ENCODE measurements at regions not wholly inside any gene's neighbourhood (a gene's known extent, or its start where the extent isn't known, plus 50 kb on each side); places are given as distances from the start of the nearest gene placed in this dataset.

- no peak for TF ChIP-seq POLR2A (IDR thresholded peaks at IDR 0.05)
- TF ChIP-seq, protein P1, sequence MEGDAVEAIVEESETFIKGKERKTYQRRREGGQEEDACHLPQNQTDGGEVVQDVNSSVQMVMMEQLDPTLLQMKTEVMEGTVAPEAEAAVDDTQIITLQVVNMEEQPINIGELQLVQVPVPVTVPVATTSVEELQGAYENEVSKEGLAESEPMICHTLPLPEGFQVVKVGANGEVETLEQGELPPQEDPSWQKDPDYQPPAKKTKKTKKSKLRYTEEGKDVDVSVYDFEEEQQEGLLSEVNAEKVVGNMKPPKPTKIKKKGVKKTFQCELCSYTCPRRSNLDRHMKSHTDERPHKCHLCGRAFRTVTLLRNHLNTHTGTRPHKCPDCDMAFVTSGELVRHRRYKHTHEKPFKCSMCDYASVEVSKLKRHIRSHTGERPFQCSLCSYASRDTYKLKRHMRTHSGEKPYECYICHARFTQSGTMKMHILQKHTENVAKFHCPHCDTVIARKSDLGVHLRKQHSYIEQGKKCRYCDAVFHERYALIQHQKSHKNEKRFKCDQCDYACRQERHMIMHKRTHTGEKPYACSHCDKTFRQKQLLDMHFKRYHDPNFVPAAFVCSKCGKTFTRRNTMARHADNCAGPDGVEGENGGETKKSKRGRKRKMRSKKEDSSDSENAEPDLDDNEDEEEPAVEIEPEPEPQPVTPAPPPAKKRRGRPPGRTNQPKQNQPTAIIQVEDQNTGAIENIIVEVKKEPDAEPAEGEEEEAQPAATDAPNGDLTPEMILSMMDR (IDR thresholded peaks at IDR 0.05), result no peak
- no peak for TF ChIP-seq POLR2AphosphoS5 (IDR thresholded peaks at IDR 0.05; ENCODE audit: insufficient read depth in 1 of 2, low read depth in 1 of 2)
These were observed 665.4 kb upstream of the PHF14 start for GRCh38 chr7:10308276-10308675.
